Stimulated activated CD8-positive, alpha-beta memory T cell treated with anti-CD3 and anti-CD28 coated beads, Interleukin-15, amount 100 ng/mL, for 4 hours (primary cell): ENCODE measurements at regions not wholly inside any gene's neighbourhood (a gene's known extent, or its start where the extent isn't known, plus 50 kb on each side); places are given as distances from the start of the nearest gene placed in this dataset.

Experiments
- DNase-seq, 2 donors: peaks; one replicate each; pipeline ENCODE4 v3.0.0-alpha.2; 2020; ENCODE audit warnings: low read depth in 2 of 2

GRCh38 chr20:41951615-41952014 lies 333.4 kb upstream of the CHD6 start:
- no peak for DNase-seq

- no peak for DNase-seq
These were observed 321.5 kb upstream of the CHD6 start for GRCh38 chr20:41939659-41940058.

GRCh38 chr20:41938353-41938752 lies 320.2 kb upstream of the CHD6 start:
- no peak for DNase-seq

- no peak for DNase-seq
These were observed 317.1 kb upstream of the CHD6 start for GRCh38 chr20:41935259-41935791.

- DNase-seq: no peak
These were observed 314.3 kb upstream of the CHD6 start for GRCh38 chr20:41932431-41932830.

GRCh38 chr20:41927655-41928054 lies 309.5 kb upstream of the CHD6 start:
- no peak for DNase-seq

DNA sequence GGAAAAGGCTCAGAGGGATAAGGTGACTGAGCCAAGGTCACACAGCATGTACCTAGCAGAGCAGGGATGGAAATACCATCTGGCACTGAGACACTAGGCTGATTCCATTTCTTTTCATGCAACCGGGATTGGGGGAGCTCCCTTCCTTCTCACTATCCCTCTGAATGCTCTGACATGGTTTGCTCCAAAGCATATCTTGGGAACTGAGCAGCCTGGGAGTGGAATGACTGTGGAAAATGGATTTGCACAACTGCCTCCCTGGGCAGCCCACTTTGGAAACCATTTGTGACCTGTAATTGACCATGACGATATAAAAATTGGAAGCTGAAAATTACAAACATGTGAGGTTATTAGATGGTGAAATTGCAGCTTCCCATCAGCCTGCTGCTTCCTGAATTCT lies 309.0 kb upstream of the CHD6 start:
- DNase-seq: no peak

GRCh38 chr20:41925476-41925875 lies 307.3 kb upstream of the CHD6 start:
- DNase-seq: no peak

- DNase-seq: no peak
These were observed 305.4 kb upstream of the CHD6 start for GRCh38 chr20:41923624-41924023.

DNA sequence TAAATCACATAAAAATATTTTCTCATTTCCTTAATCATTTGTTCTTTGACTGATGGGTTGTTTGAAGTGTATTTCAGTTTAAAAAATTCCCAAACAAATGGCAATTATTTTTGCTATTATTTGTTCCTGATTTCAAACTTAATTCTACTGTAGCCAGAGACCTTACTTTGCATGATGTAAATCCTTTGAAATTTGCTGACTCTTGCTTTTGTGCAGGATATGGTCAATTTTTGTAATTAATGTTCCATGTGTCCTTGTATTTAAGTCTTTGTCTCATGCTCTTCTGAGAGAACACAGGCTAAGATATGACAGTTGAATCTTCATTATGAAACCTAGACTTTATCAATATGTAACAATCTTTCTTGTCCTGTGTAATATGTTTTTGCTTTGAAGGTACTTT lies 295.0 kb upstream of the CHD6 start:
- no peak for DNase-seq

- no peak for DNase-seq
These were observed 292.4 kb upstream of the CHD6 start for GRCh38 chr20:41910558-41910957.

DNA sequence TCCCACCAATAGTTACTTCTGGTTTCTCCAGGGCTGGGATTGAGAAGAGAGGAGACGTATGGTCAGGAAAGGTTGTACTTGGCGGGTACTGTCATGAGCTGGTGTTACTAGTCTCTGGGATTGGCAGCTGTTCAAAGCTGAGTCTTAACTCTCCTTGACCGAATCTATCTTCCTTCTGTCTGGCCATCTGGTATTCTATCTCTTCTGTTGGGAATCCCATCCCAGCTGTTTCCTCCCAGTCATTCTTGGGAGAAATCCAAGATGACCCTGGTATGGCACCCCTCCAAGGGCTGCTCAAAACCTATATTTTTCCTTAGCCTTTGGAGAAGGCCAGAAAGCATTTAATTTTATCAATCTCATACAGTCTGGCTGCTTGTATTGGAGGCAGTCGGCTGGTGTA lies 287.0 kb upstream of the CHD6 start:
- DNase-seq: no peak

DNA sequence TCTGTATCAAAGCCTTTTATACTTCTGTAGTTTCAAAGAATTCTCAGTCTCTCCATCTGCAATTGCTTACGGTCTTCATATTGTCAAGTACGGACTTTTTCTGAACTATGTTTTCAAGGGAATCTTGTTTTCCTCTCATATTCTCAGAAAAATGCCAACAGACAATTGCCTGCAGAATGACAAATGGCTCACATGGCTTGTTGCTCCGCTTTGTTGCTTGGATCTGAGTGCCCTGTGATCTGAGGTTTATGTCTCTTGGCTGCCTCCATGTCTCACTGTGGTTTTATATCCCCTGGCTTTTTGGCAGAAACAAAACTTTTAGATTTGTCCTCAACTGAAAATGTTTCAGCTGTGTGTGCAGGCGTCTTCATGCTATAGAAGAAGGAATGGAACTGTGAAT lies 285.4 kb upstream of the CHD6 start:
- no peak for DNase-seq

GRCh38 chr20:41902346-41902745 lies 284.2 kb upstream of the CHD6 start:
- no peak for DNase-seq

DNA sequence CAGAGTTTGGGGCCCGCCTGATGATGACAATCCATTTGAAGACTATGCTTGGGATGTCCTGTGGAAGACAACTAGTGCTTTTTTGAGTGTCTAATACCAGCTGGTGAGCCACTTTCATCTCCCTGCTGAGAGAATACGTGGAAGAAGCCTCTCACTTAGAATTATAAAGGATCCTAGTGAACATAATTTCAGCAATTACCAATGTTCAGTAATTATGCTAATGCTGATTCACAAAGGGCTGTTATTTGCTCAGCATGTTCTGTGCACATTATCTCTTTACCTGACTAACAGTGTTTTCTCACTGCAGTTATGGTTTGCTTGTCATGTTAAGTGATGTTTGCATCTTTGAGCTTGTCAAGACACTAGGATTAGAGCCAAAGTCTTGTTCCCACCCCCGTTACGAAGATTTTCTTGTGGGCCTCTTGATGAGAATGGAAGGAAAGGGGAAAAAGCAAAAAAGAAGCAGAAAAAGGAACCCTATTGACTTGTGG lies 282.1 kb upstream of the CHD6 start:
- no peak for DNase-seq

DNA sequence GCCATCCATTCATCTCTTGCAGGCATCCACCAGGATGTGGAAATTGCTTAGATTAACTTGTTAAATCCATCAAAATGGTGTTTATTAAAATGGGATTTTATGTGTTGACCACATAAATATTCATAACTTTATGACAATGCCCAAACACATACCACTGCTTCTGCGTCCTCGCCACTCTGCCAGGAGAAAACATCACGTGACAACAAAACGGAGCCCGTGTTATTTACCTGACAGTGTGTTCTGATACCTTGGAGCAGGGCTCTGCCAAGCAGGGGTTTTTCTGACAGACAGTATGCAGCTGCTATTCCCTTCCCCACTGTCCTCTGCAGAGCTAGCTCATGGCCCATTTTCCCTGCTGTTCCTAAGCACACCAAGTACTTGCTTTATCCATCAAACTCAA lies 279.5 kb upstream of the CHD6 start:
- no peak for DNase-seq

DNA sequence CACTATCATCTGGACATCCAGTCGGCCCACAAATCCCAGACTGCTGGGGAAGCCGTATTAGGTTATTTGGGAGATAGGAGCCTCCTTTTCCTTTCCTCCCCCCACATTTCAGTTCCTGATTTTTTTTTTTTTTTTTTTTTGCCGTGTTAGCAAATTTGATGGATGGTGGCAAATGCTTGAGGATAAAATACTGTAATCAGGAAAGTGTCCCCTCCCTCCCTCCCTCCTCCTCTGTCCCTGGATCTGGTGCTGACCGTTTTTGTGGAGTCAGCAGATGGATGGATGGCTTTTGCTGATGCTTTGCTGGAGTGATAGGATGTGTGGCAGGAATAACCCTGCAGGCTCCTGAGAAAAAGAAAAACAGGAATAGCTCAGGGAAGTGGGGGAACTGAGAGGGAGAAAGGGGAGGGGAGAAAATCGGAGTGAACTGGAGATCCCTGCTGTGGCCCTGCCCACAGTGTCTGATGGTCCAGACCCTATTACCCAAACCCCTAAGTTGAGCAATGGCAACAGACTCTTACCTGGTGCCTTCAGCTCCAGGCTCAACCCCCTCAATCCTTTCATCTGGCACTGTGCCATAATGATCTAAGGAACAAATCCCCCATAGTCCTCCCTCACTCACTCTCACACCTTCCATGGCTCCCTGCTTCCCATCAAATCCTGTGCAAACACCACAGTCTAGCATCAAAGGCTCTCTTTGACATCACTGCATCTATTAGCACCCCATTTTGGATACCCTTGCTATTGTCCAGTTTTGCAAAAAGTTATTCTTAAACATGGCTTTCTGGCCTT lies 277.3 kb upstream of the CHD6 start:
- no peak for DNase-seq

- DNase-seq: no peak
These were observed 276.2 kb upstream of the CHD6 start for GRCh38 chr20:41894255-41894963.

- no peak for DNase-seq
These were observed 273.9 kb upstream of the CHD6 start for GRCh38 chr20:41892031-41892430.

DNA sequence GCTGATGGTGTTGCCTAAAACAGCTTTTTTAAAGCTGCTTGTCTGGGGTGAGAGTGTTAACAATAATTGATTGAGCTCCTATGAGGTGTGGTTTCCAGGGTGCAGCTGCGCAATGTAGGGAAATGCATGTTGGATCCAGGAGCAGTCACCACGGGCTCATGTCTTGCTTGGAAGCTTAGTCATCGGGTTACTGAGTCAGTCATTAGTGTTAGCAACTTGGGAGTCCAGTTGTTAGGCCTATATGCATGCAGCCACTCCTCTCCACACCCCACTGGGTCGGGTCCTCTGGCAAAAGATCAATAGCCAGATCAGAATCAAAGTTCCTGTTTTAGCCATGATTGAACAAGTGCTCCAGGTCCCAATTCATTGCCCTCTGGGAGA lies 271.7 kb upstream of the CHD6 start:
- no peak for DNase-seq

- DNase-seq: no peak
These were observed 271.1 kb upstream of the CHD6 start for GRCh38 chr20:41889126-41889843.

DNA sequence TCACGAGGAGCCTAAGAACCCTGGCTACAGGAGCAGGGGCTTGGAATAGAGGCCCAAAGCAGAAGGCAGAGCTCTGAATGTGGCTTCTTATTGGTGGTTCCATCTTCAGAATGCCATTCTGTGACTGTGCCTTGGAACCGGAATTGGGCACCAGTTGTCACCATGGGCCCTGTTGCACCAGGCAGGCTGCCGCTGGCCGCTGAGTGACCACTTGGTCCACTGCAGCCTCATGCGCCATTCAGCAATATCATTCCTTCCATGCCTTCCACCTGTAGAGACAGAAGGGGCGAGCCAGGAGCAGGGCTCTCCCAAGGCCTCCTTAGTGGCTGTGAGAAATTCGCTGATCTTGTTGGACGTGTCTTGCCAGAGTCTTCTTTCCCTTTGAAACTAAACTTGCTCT lies 270.3 kb upstream of the CHD6 start:
- no peak for DNase-seq
